SK-N-SH (cell line): ENCODE measurements at regions not wholly inside any gene's neighbourhood (a gene's known extent, or its start where the extent isn't known, plus 50 kb on each side); places are given as distances from the start of the nearest gene placed in this dataset.
A peak's percentile ranks its signal among the peaks of the same experiment; 100 is the strongest.

Source experiments
- CTCF ChIA-PET: fragments of 300-600, 350-600 bp; formaldehyde crosslinking; extraction: SDS; loops from one replicate; lab custom pipeline; 2021; lab: Yijun Ruan, JAX
- POLR2A ChIA-PET: fragments of 350-600 bp; sonication (Branson Sonifier 250); formaldehyde crosslinking; extraction: SDS; loops from one replicate; lab custom pipeline; 2020; ENCODE audit warnings: antibody characterized with exemption, inconsistent platforms; lab: Yijun Ruan, JAX
- DNase-seq: peaks from one replicate; pipeline ENCODE4 v3.0.0; 2012
- H2AFZ ChIP-seq: fragments of 200-600 bp; sonication (generic); 2 replicates; pipeline ENCODE4 v1.8.1; 2016; ENCODE audit warnings: antibody characterized with exemption, mild to moderate bottlenecking, low read depth
- H3F3A ChIP-seq: fragments of 200-600 bp; sonication (generic); replicated peaks from 2 replicates; pipeline ENCODE3; 2016; ENCODE audit warnings: antibody characterized with exemption, mild to moderate bottlenecking; ENCODE audit not compliant: insufficient read depth
- H3K27ac ChIP-seq, 2 experiments: fragments of 200-500 bp in 1 of 2; fragments of 200-600 bp in 1 of 2; sonication (Bioruptor generic) in 1 of 2; sonication (generic), shearing (Covaris generic) in 1 of 2; 2 replicates each; pipeline versions ENCODE4 v1.5.1 to v1.6.1; 2014 to 2016; ENCODE audit warnings: low read depth in 2 of 2, inconsistent platforms in 1 of 2, low read length in 1 of 2, mild to moderate bottlenecking in 1 of 2, mixed read lengths in 1 of 2
- H3K27me3 ChIP-seq: fragments of 200-600 bp; sonication (generic), shearing (Covaris generic); 2 replicates; pipeline ENCODE4 v1.6.1; 2016; ENCODE audit warnings: mixed run types; ENCODE audit not compliant: insufficient read depth
- H3K36me3 ChIP-seq, 2 experiments: fragments of 200-500 bp in 1 of 2; fragments of 200-600 bp in 1 of 2; sonication (Bioruptor generic) in 1 of 2; sonication (generic) in 1 of 2; replicated peaks in 1 of 2; 2 replicates each; pipeline versions ENCODE3 to v1.5.1; 2014 to 2016; ENCODE audit warnings: low read length in 1 of 2, mild to moderate bottlenecking in 1 of 2; ENCODE audit not compliant: insufficient read depth in 2 of 2, control insufficient read depth in 1 of 2
- H3K4me1 ChIP-seq, 2 experiments: fragments of 200-500 bp in 1 of 2; fragments of 200-600 bp in 1 of 2; sonication (Bioruptor generic) in 1 of 2; sonication (generic), shearing (Covaris generic) in 1 of 2; 2 replicates each; pipeline versions ENCODE4 v1.5.1 to v1.6.1; 2014 to 2016; ENCODE audit warnings: low read depth in 1 of 2, low read length in 1 of 2, mixed run types in 1 of 2; ENCODE audit not compliant: insufficient read depth in 2 of 2, control insufficient read depth in 1 of 2
- H3K4me2 ChIP-seq: fragments of 200-600 bp; sonication (generic), shearing (Covaris generic); 2 replicates; pipeline ENCODE4 v1.6.1; 2017; ENCODE audit warnings: mixed run types
- H3K4me3 ChIP-seq, 2 experiments: fragments of 200-500 bp in 1 of 2; fragments of 200-600 bp in 1 of 2; sonication (Bioruptor generic) in 1 of 2; sonication (generic), shearing (Covaris generic) in 1 of 2; 2 replicates each; pipeline versions ENCODE4 v1.5.1 to v1.8.1; 2014 to 2016; ENCODE audit warnings: low read depth in 2 of 2, inconsistent platforms in 1 of 2, low read length in 1 of 2, mild to moderate bottlenecking in 1 of 2, mixed read lengths in 1 of 2, moderate library complexity in 1 of 2
- H3K79me2 ChIP-seq: fragments of 200-600 bp; sonication (generic); 2 replicates; pipeline ENCODE4 v1.8.1; 2017; ENCODE audit warnings: mild to moderate bottlenecking; ENCODE audit not compliant: insufficient read depth
- H3K9ac ChIP-seq: fragments of 200-600 bp; sonication (generic); 2 replicates; pipeline ENCODE4 v1.6.1; 2017; ENCODE audit warnings: mixed run types
- H3K9me2 ChIP-seq: fragments of 200-600 bp; sonication (generic); 2 replicates; pipeline ENCODE4 v1.6.1; 2017; ENCODE audit warnings: mixed run types
- H3K9me3 ChIP-seq: fragments of 200-600 bp; sonication (generic); 2 replicates; pipeline ENCODE4 v1.6.1; 2017; ENCODE audit warnings: mixed run types, mild to moderate bottlenecking, moderate library complexity
- H4K20me1 ChIP-seq: fragments of 200-600 bp; sonication (generic); 2 replicates; pipeline ENCODE4 v1.6.1; 2017; ENCODE audit warnings: mild to moderate bottlenecking, mixed run types; ENCODE audit not compliant: insufficient read depth
- EZH2phosphoT487 ChIP-seq: fragments of 200-600 bp; sonication (generic); IDR thresholded peaks from 2 replicates; pipeline ENCODE4 v1.6.1; 2017; ENCODE audit warnings: low read depth, mixed run types, mild to moderate bottlenecking, antibody characterized with exemption, moderate library complexity, borderline replicate concordance
- IRF3 ChIP-seq: fragments of 150-350 bp; IDR thresholded peaks from 2 replicates; pipeline ENCODE4 v1.6.1; 2016; ENCODE audit warnings: mild to moderate bottlenecking, low read depth, low read length
- NFIC ChIP-seq: IDR thresholded peaks from 2 replicates; pipeline ENCODE4 v1.4.0; 2012; ENCODE audit warnings: borderline replicate concordance
- NRF1 ChIP-seq: IDR thresholded peaks from 2 replicates; pipeline ENCODE4 v1.6.1; 2012; ENCODE audit warnings: low read depth, mild to moderate bottlenecking, low read length
- POLR2AphosphoS5 ChIP-seq: IDR thresholded peaks from 2 replicates; pipeline ENCODE4 v1.6.1; 2012; ENCODE audit warnings: low read depth, low read length
- RFX5 ChIP-seq: IDR thresholded peaks from 2 replicates; pipeline ENCODE4 v1.6.1; 2012; ENCODE audit warnings: mild to moderate bottlenecking, improper control_type of control experiment, low read length
- SIN3A ChIP-seq: IDR thresholded peaks from 2 replicates; pipeline ENCODE4 v1.6.1; 2012; ENCODE audit warnings: low read depth, mild to moderate bottlenecking, low read length, moderate library complexity, borderline replicate concordance
- SMC3 ChIP-seq: IDR thresholded peaks from 2 replicates; pipeline ENCODE4 v1.6.1; 2012; ENCODE audit warnings: low read depth, low read length, improper control_type of control experiment
- TAF1 ChIP-seq: IDR thresholded peaks from 2 replicates; pipeline ENCODE4 v1.6.1; 2012; ENCODE audit warnings: low read depth, mild to moderate bottlenecking, low read length, moderate library complexity, borderline replicate concordance
- TCF12 ChIP-seq: IDR thresholded peaks from 2 replicates; pipeline ENCODE4 v1.4.0; 2012
- TEAD4 ChIP-seq: IDR thresholded peaks from 2 replicates; pipeline ENCODE4 v1.4.0; 2012; ENCODE audit warnings: mild to moderate bottlenecking, borderline replicate concordance; ENCODE audit not compliant: insufficient read depth
- ZBTB33 ChIP-seq: IDR thresholded peaks from 2 replicates; pipeline ENCODE4 v1.4.0; 2012; ENCODE audit warnings: low read depth, borderline replicate concordance
- WGBS: methylation state at CpG from one replicate; pipeline ENCODE4 v1.1.6; 2017; ENCODE audit warnings: low lambda C conversion rate; 5-methylcytosine and 5-hydroxymethylcytosine counted together

- TF ChIP-seq ZBTB33 = no peak
- TF ChIP-seq TEAD4 = no peak
- no peak for TF ChIP-seq EZH2phosphoT487
- TF ChIP-seq NFIC = no peak
Measured at GRCh38 chr12:25800101-25800500, 158.4 kb upstream of the RASSF8 start (continued).

- no peaks in the 10 kb centered on the region for H3K79me2 ChIP-seq
Measured at GRCh38 chr12:25801734-25802133, 156.7 kb upstream of the RASSF8 start.

GRCh38 chr12:25802143-25802542, 156.3 kb upstream of the RASSF8 start:
- POLR2A ChIA-PET = no interaction called here
- H3K4me1 ChIP-seq = peaks cover 0 to 4% of the 10 kb centered on the region in 2 experiments; a peak in 1 of 4 replicates
- CTCF ChIA-PET = interaction anchor here (1.2 kb wide), 1 partner anchor 10 kb away, joined by 3 read pairs; no protein-coding TSS in a partner anchor

More at GRCh38 chr12:25801734-25802133, 156.7 kb upstream of the RASSF8 start:
- Histone ChIP-seq H3K9ac (no peak overlapping the region), H3K27ac (no peak overlapping the region), H3K4me2 (no peak overlapping the region), H3K36me3 (no peaks in the 10 kb centered on the region), H4K20me1 (no peaks in the 10 kb centered on the region), H3K27me3 (no peaks in the 10 kb centered on the region), H3K4me1 (peaks cover under 1 to 4% of the 10 kb centered on the region in 2 experiments; a peak in 2 of 4 replicates), H3K9me3 (no peaks in the 10 kb centered on the region), H3K9me2 (no peaks in the 10 kb centered on the region), H3K4me3 (no peak overlapping the region), H2AFZ (no peak overlapping the region), H3F3A (no peaks in the 10 kb centered on the region)
- TF ChIP-seq TCF12 (no peak), NFIC (peak; percentile 4; the same call in 1 of the 2 replicates), IRF3 (no peak)
- ChIA-PET CTCF (interaction anchor here (1.2 kb wide), 1 partner anchor 11 kb away, joined by 3 read pairs; no protein-coding TSS in a partner anchor), POLR2A (no interaction called here)
- no peak for DNase-seq
- 60% methylated on average over 1 of the region's 1 CpG for WGBS

More at GRCh38 chr12:25802143-25802542, 156.3 kb upstream of the RASSF8 start:
- no peaks in the 10 kb centered on the region for H3K36me3 ChIP-seq
- H3K79me2 ChIP-seq = no peaks in the 10 kb centered on the region
- H3K4me3 ChIP-seq = no peak overlapping the region
- TF ChIP-seq ZBTB33 (no peak), SIN3A (no peak), SMC3 (no peak), NFIC (no peak), IRF3 (no peak), TCF12 (no peak), TAF1 (no peak), POLR2AphosphoS5 (no peak), RFX5 (no peak), NRF1 (no peak)
- H3F3A ChIP-seq = no peaks in the 10 kb centered on the region
- no peaks in the 10 kb centered on the region for H3K9me3 ChIP-seq
- no peak overlapping the region for H2AFZ ChIP-seq
- no peaks in the 10 kb centered on the region for H3K9me2 ChIP-seq
- H3K4me2 ChIP-seq = no peak overlapping the region
- no peaks in the 10 kb centered on the region for H4K20me1 ChIP-seq
- no peak overlapping the region for H3K9ac ChIP-seq
- H3K27me3 ChIP-seq = no peaks in the 10 kb centered on the region
- no peak for DNase-seq
- no peak overlapping the region for H3K27ac ChIP-seq
